GM12892 (cell line): ENCODE measurements at regions not wholly inside any gene's neighbourhood (a gene's known extent, or its start where the extent isn't known, plus 50 kb on each side); places are given as distances from the start of the nearest gene placed in this dataset.
"Not testable (repeated sequence)": the region's sequence is repeated elsewhere in the genome, so short reads cannot be mapped to it uniquely, and the experiment has no call there.

ENCODE experiments used
- POLR2A ChIP-seq: IDR thresholded peaks from 2 replicates; pipeline ENCODE4 v1.6.1; 2011; ENCODE audit warnings: low read depth, low read length, control low read depth
- TAF1 ChIP-seq: IDR thresholded peaks from 2 replicates; pipeline ENCODE4 v1.6.1; 2011; ENCODE audit warnings: low read depth, mild to moderate bottlenecking, control low read depth, low read length, borderline replicate concordance

- TF ChIP-seq POLR2A, TAF1: not testable (repeated sequence)
These were observed 109.7 kb upstream of the NEDD4L start for GRCh38 chr18:57934375-57934774.
